Type B pancreatic cell (in vitro differentiated cells): ENCODE measurements at regions not wholly inside any gene's neighbourhood (a gene's known extent, or its start where the extent isn't known, plus 50 kb on each side); places are given as distances from the start of the nearest gene placed in this dataset.

Experiments used
- DNase-seq: peaks from one replicate; pipeline ENCODE4 v3.0.0; 2021; ENCODE audit warnings: mixed read lengths; ENCODE audit not compliant: unreplicated experiment; ENCODE audit errors: extremely low spot score
- H3K27ac Mint-ChIP-seq: 2 replicates; pipeline ENCODE4 v1.8.0; 2021; ENCODE audit warnings: mild to moderate bottlenecking, mixed read lengths
- H3K27me3 Mint-ChIP-seq: 2 replicates; pipeline ENCODE4 v1.8.0; 2021; ENCODE audit warnings: mixed read lengths
- H3K36me3 Mint-ChIP-seq: 2 replicates; pipeline ENCODE4 v1.8.0; 2021; ENCODE audit warnings: mixed read lengths
- H3K4me1 Mint-ChIP-seq: one replicate; pipeline ENCODE4 v1.8.0; 2021; ENCODE audit warnings: mixed read lengths; ENCODE audit not compliant: unreplicated experiment
- H3K4me3 Mint-ChIP-seq: 2 replicates; pipeline ENCODE4 v1.8.0; 2021; ENCODE audit warnings: mild to moderate bottlenecking, mixed read lengths
- H3K9me3 Mint-ChIP-seq: 2 replicates; pipeline ENCODE4 v1.8.0; 2021; ENCODE audit warnings: mixed read lengths
- TF ChIP-seq, protein P1 (sequence below): fragments of 200-600 bp; sonication (generic); conservative IDR thresholded peaks from 2 replicates; pipeline ENCODE4 v1.5.0; 2021; ENCODE audit warnings: antibody characterized with exemption, mild to moderate bottlenecking

DNA sequence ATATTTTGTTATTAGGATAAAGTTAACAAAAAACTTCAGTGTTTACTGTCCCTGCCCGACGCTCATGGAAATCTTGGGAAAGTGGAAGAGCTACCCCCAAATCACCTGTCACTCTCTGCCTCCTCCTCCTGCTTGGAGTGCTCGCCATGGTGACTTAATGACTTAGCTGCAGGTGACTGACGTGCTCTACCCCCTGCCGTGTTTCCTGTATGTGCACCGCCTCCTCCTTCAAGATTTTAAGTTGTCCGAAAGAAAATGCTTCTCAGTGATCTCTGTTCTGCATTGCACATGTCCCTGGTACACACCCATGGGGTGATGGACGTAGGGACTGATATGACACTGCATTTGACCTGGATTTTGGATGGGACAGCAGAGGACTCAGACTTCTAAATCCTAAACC lies 338.8 kb upstream of the SHH start:
- no peaks in the 10 kb centered on the region for H3K9me3 Mint-ChIP-seq
- H3K27ac Mint-ChIP-seq: no peak overlapping the region
- no peaks in the 10 kb centered on the region for H3K36me3 Mint-ChIP-seq
- DNase-seq: no peak
- no peak overlapping the region for H3K4me3 Mint-ChIP-seq
- peaks cover 5% of the 10 kb centered on the region for H3K27me3 Mint-ChIP-seq
- peaks cover 6% of the 10 kb centered on the region for H3K4me1 Mint-ChIP-seq
- TF ChIP-seq, protein P1, sequence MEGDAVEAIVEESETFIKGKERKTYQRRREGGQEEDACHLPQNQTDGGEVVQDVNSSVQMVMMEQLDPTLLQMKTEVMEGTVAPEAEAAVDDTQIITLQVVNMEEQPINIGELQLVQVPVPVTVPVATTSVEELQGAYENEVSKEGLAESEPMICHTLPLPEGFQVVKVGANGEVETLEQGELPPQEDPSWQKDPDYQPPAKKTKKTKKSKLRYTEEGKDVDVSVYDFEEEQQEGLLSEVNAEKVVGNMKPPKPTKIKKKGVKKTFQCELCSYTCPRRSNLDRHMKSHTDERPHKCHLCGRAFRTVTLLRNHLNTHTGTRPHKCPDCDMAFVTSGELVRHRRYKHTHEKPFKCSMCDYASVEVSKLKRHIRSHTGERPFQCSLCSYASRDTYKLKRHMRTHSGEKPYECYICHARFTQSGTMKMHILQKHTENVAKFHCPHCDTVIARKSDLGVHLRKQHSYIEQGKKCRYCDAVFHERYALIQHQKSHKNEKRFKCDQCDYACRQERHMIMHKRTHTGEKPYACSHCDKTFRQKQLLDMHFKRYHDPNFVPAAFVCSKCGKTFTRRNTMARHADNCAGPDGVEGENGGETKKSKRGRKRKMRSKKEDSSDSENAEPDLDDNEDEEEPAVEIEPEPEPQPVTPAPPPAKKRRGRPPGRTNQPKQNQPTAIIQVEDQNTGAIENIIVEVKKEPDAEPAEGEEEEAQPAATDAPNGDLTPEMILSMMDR: no peak

DNA sequence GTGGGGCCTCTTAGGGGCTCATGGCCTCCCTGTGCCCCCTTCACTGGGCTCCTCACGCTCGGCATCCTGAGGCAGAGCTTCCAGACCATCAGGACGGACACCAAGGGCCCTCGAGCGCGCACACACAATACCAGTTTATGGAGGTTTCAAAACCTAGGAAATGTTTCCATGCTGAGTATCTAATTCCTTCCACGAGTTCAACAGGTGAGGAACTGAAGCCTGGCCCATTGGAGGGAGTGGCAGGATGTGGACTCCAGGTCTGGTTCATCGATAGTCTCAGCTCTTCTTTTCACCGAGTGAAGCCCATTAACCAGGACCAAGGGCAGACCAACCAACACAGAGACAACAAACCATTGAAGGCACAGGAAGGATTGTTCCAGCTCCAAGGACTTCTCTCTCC lies 336.7 kb upstream of the SHH start:
- no peaks in the 10 kb centered on the region for H3K36me3 Mint-ChIP-seq
- TF ChIP-seq, protein P1: no peak
- no peak for DNase-seq
- H3K27me3 Mint-ChIP-seq: peaks cover 5% of the 10 kb centered on the region
- H3K9me3 Mint-ChIP-seq: no peaks in the 10 kb centered on the region
- no peak overlapping the region for H3K4me3 Mint-ChIP-seq
- H3K4me1 Mint-ChIP-seq: peaks cover 6% of the 10 kb centered on the region
- H3K27ac Mint-ChIP-seq: no peak overlapping the region

DNA sequence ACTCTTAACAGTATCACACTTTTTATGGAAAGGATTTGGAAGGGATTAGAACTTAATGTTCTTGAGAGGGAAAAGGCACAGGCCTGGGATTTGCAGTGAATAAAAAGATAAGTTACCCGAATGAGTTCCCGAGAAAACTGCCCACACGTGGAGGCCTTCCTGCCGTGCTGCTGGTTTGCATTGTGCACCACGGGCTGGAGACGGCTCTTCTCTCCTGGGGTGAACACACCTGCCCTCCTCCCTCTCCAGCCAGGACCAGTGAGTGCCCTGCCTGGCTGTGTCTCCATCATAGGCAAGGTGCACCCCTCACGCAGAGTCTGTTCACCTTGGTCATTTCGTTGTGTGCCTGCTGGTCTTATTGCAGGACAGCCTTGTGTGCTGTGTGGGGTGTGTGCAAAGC lies 336.3 kb upstream of the SHH start:
- TF ChIP-seq, protein P1: no peak
- DNase-seq: no peak
- no peaks in the 10 kb centered on the region for H3K9me3 Mint-ChIP-seq

DNA sequence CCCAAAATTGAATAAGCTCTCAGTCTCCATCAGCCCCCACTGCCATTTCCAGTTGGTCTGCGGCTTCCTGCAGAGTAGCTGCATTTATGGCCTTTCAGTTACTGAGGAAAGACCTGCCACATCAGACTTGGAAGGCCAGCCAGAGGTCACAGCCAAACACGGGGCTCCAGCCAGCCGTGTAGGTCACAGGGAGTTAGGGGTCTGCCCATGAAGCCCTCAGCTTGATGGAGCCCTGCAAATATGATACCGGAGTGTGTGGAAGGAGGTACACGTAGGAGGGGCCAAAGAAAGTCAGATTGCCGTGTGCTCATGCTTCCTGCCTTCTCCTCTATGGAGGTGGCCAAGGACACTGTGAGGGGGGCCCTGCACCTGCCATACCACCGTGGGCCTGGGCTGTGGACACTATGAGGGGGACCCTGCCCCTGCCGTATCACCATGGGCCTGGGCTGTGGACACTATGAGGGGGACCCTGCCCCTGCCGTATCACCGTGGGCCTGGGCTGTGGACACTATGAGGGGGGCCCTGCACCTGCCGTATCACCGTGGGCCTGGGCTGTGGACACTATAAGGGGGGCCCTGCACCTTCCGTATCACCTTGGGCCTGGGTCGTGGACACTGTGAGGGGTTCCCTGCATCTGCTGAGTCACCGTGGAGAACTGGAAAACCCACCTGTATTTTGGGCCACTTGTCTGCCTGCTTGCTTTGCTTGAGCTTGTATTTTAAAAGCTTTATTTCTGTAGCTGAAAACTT lies 335.7 kb upstream of the SHH start:
- Mint-ChIP-seq H3K9me3 (no peaks in the 10 kb centered on the region), H3K27ac (no peak overlapping the region), H3K4me1 (peaks cover 6% of the 10 kb centered on the region), H3K4me3 (no peak overlapping the region), H3K27me3 (peaks cover 7% of the 10 kb centered on the region), H3K36me3 (no peaks in the 10 kb centered on the region)
- DNase-seq: no peak
- TF ChIP-seq, protein P1: no peak

More for the DNA sequence above, 336.3 kb upstream of the SHH start:
- Mint-ChIP-seq H3K4me3 (no peak overlapping the region), H3K36me3 (no peaks in the 10 kb centered on the region), H3K27ac (no peak overlapping the region), H3K4me1 (peaks cover 6% of the 10 kb centered on the region), H3K27me3 (peaks cover 5% of the 10 kb centered on the region)

DNA sequence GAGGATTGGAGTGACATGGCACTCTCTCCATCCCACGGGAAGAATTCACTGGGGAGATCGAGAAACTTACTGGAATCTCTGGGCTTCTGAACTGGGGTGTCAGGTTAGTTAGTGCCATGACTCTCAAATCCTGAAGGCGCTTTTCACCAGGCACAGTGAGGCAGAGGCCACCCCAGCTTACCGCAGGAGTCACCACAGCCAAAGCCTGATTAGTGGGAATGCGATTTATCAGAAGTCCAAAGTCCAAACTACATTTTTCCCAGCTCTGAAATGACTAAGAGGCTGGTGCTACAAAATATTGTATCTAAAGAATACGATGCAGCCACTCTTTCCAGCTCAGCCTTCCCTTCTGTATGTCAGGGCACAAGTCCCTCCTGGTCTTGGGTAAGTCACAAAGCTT lies 334.8 kb upstream of the SHH start:
- Mint-ChIP-seq H3K27me3 (peaks cover 6% of the 10 kb centered on the region), H3K9me3 (no peaks in the 10 kb centered on the region), H3K27ac (no peak overlapping the region), H3K4me3 (no peak overlapping the region), H3K36me3 (no peaks in the 10 kb centered on the region), H3K4me1 (peaks cover 3% of the 10 kb centered on the region)
- DNase-seq: no peak
- TF ChIP-seq, protein P1: no peak
